ENCODE measurements at regions not wholly inside any gene's neighbourhood (a gene's known extent, or its start where the extent isn't known, plus 50 kb on each side); places are given as distances from the start of the nearest gene placed in this dataset.

DNA sequence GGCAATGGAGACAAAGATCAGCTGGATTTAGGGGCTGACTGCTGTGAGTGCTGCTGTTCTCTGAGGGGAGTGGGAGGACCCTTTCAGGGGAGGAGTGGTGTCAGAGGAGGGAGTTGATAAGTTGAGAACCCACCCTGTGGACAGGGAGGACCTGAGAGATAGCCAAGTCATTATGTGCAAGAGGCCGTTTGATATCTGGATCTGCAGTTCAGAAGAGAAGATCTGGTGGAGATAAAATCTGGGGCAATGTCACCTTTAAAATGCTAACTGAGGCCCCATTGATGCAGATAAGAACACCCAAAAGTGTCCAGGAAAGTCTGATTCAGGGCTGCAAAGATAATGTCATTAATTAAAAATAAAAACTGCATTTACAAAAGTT is 256.1 kb upstream of the HES1 start:
- intact Hi-C loops (cut with DNase I): no loop called here
- no peak for ATAC-seq
- Histone ChIP-seq H3K4me3 (no peak overlapping the region), H3K9me3 (no peaks in the 10 kb centered on the region), H3K27me3 (no peaks in the 10 kb centered on the region), H3K36me3 (replicated peaks in 1 of 2; ENCODE audit: insufficient read depth in 1 of 2, low read depth in 2 of 2) (no peaks in the 10 kb centered on the region), H3K27ac (no peak overlapping the region), H3K4me1 (peaks cover 17% of the 10 kb centered on the region)
- DNase-seq: no peak
- WGBS, 2 donors: 74 to 86% methylated on average over 1 of the region's 1 CpG
- no peak for TF ChIP-seq POLR2A (IDR thresholded peaks at IDR 0.05)
- TF ChIP-seq, protein P1, sequence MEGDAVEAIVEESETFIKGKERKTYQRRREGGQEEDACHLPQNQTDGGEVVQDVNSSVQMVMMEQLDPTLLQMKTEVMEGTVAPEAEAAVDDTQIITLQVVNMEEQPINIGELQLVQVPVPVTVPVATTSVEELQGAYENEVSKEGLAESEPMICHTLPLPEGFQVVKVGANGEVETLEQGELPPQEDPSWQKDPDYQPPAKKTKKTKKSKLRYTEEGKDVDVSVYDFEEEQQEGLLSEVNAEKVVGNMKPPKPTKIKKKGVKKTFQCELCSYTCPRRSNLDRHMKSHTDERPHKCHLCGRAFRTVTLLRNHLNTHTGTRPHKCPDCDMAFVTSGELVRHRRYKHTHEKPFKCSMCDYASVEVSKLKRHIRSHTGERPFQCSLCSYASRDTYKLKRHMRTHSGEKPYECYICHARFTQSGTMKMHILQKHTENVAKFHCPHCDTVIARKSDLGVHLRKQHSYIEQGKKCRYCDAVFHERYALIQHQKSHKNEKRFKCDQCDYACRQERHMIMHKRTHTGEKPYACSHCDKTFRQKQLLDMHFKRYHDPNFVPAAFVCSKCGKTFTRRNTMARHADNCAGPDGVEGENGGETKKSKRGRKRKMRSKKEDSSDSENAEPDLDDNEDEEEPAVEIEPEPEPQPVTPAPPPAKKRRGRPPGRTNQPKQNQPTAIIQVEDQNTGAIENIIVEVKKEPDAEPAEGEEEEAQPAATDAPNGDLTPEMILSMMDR (IDR thresholded peaks at IDR 0.05): no peak

DNA sequence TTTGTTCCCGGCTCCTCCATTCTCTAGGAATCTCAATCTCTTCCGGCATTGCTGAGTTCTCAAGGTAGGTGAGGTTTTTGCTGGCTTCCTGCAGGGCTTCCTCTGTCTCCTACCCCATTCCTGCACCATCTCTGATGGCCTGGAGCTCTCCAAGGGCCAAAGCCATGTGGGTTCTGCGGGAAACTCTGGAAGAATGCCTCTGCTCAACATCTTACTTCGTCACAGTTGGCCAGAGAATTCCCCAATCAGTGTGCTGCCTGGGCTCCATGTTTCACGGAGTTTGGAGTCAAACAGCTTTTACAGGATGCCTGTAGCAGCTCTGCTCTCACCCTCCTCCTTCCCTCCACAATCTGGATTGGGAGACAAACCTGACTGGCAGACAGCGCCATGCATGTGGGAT is 253.9 kb upstream of the HES1 start:
- no peak for DNase-seq
- intact Hi-C loops (cut with DNase I): no loop called here
- no peak for ATAC-seq
- H3K36me3 ChIP-seq (replicated peaks in 1 of 2; ENCODE audit: insufficient read depth in 1 of 2, low read depth in 2 of 2): no peaks in the 10 kb centered on the region
- no peaks in the 10 kb centered on the region for H3K4me1 ChIP-seq
- H3K27ac ChIP-seq: no peak overlapping the region
- TF ChIP-seq, protein P1 (IDR thresholded peaks at IDR 0.05): no peak
- no peak for TF ChIP-seq POLR2A (IDR thresholded peaks at IDR 0.05)
- H3K4me3 ChIP-seq: no peak overlapping the region
- no peaks in the 10 kb centered on the region for H3K27me3 ChIP-seq
- H3K9me3 ChIP-seq: no peaks in the 10 kb centered on the region
- 94 to 98% methylated on average over 6 of the region's 6 CpGs for WGBS, 2 donors

DNA sequence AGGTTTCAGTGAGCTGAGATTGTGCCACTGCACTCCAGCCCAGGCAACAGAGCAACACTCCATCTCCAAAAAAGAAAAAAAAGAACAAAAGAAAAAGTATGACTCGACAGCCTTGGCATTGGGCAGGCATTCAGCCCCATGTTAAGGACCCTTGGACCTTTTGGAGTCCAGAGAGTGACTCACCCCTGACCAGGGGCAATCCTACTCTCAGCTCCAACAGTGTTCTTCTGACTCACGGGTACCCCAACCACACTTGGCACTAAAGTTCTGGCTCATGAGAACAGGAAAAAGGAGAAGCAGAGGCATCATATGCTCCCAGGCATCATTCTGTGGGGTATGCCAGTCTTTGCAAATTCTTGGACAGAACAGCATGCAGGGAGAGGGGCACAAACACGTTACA is 252.4 kb upstream of the HES1 start:
- Histone ChIP-seq H3K36me3 (replicated peaks in 1 of 2; ENCODE audit: insufficient read depth in 1 of 2, low read depth in 2 of 2) (no peaks in the 10 kb centered on the region), H3K27ac (no peak overlapping the region), H3K9me3 (no peaks in the 10 kb centered on the region), H3K27me3 (no peaks in the 10 kb centered on the region), H3K4me1 (no peaks in the 10 kb centered on the region), H3K4me3 (no peak overlapping the region)
- ATAC-seq (no peak), DNase-seq (no peak)
- TF ChIP-seq, protein P1 (IDR thresholded peaks at IDR 0.05): no peak
- TF ChIP-seq POLR2A (IDR thresholded peaks at IDR 0.05): no peak
- WGBS, 2 donors: 81 to 95% methylated on average over 3 of the region's 3 CpGs
- intact Hi-C loops (cut with DNase I): no loop called here

DNA sequence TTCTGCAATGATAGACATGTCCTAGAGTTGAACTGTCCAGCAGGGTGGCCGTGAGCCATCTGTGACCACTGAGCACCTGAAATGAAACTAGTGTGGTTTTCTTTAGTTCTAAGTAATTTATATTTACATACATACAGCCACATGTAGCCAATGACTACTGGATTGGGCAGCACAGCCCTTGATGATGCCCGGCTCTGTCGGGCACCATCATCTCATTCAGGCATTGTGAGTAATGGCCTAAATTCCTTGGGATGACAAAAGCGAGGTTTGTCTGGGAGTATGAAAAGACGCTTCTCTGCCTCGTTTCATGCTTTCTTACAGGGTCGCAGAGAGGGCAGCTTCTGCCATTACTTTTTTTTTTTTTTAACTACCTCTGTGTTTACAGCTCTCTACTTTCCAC is 251.9 kb upstream of the HES1 start:
- TF ChIP-seq, protein P1 (IDR thresholded peaks at IDR 0.05): no peak
- TF ChIP-seq POLR2A (IDR thresholded peaks at IDR 0.05): no peak
- no peak for ATAC-seq
- H3K27ac ChIP-seq: no peak overlapping the region
- no peaks in the 10 kb centered on the region for H3K4me1 ChIP-seq
- H3K36me3 ChIP-seq (replicated peaks in 1 of 2; ENCODE audit: insufficient read depth in 1 of 2, low read depth in 2 of 2): no peaks in the 10 kb centered on the region
- 90 to 95% methylated on average over 7 of the region's 7 CpGs for WGBS, 2 donors
- H3K4me3 ChIP-seq: no peak overlapping the region
- DNase-seq: no peak
- H3K27me3 ChIP-seq: no peaks in the 10 kb centered on the region
- H3K9me3 ChIP-seq: no peaks in the 10 kb centered on the region
- intact Hi-C loops (cut with DNase I): no loop called here

DNA sequence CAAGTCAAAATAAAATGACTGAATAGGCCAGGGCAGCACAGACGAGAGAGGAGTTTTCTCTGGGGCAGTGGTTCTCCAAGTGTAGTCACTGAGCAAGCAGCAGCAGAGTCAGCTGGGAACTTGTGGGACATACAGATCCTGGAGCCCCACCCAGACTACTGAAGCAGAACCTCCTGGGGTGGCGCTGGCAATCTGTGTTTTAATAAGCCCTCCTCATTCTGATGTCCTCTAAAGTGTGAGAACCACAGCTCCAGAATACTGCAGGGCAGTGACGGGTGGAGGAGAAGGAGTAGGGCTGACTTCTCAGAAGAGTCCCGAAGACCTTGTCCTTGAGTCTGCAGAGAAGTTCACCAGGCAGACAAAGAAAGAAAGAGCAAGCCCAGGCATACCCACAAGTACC is 251.3 kb upstream of the HES1 start:
- Histone ChIP-seq H3K9me3 (no peaks in the 10 kb centered on the region), H3K4me1 (no peaks in the 10 kb centered on the region), H3K4me3 (no peak overlapping the region), H3K27ac (no peak overlapping the region), H3K36me3 (replicated peaks in 1 of 2; ENCODE audit: insufficient read depth in 1 of 2, low read depth in 2 of 2) (no peaks in the 10 kb centered on the region), H3K27me3 (no peaks in the 10 kb centered on the region)
- intact Hi-C loops (cut with DNase I): no loop called here
- TF ChIP-seq POLR2A (IDR thresholded peaks at IDR 0.05): no peak
- ATAC-seq: no peak
- 85 to 89% methylated on average over 3 to 4 of the region's 4 CpGs for WGBS, 2 donors
- DNase-seq: no peak
